RWPE1 (cell line): ENCODE measurements at regions not wholly inside any gene's neighbourhood (a gene's known extent, or its start where the extent isn't known, plus 50 kb on each side); places are given as distances from the start of the nearest gene placed in this dataset.

Source experiments
- CTCF ChIA-PET: fragments of 350-600 bp; sonication (Branson Sonifier 250); formaldehyde crosslinking; extraction: SDS; loops from one replicate; lab custom pipeline; 2021; lab: Yijun Ruan, JAX
- POLR2A ChIA-PET: fragments of 400-600 bp; formaldehyde crosslinking; extraction: SDS; loops from one replicate; lab custom pipeline; 2020; ENCODE audit warnings: antibody characterized with exemption; ENCODE audit not compliant: low non-redundant PET; lab: Yijun Ruan, JAX
- DNase-seq: peaks from one replicate; pipeline ENCODE4 v3.0.0; 2012; ENCODE audit warnings: low spot score
- H3K27ac ChIP-seq: fragments of 450-650 bp; 2 replicates; pipeline ENCODE4 v1.5.1; 2017
- CTCF ChIP-seq: fragments of 450-650 bp; conservative IDR thresholded peaks from 2 replicates; pipeline ENCODE4 v1.5.1; 2017; ENCODE audit warnings: low read depth, mild to moderate bottlenecking

GRCh38 chr20:63060057-63060991 lies 53.6 kb upstream of the BHLHE23 start:
- ChIA-PET POLR2A (no interaction called here), CTCF (interaction anchor here (0.6 to 1.9 kb wide), 4 partner anchors 120 to 180 kb away, joined by 3 to 5 read pairs (median 3); no protein-coding TSS in a partner anchor)
- H3K27ac ChIP-seq = no peak overlapping the region
- peak; percentile 68 for DNase-seq
- no peak for TF ChIP-seq CTCF

- ChIA-PET POLR2A (no interaction called here), CTCF (interaction anchor here (0.8 to 1.9 kb wide), 2 partner anchors 121 to 164 kb away, joined by 3 to 5 read pairs; no protein-coding TSS in a partner anchor)
- DNase-seq = no peak
- TF ChIP-seq CTCF = no peak
- H3K27ac ChIP-seq = no peak overlapping the region
These were observed 52.9 kb upstream of the BHLHE23 start for GRCh38 chr20:63059684-63060056.

GRCh38 chr20:63058696-63059335 lies 52.1 kb upstream of the BHLHE23 start:
- TF ChIP-seq CTCF = no peak
- no peak for DNase-seq
- ChIA-PET POLR2A (interaction anchor here (0.6 kb wide), 1 partner anchor 525 kb away, joined by 4 read pairs; no protein-coding TSS in a partner anchor), CTCF (interaction anchor here (0.7 to 1.9 kb wide), 3 partner anchors 121 to 236 kb away, joined by 3 to 5 read pairs (median 5); no protein-coding TSS in a partner anchor)
- no peak overlapping the region for H3K27ac ChIP-seq

GRCh38 chr20:63057171-63058117 lies 50.7 kb upstream of the BHLHE23 start:
- ChIA-PET CTCF (interaction anchor here (0.5 to 2.9 kb wide), 23 partner anchors 11 to 249 kb away, joined by 3 to 21 read pairs (median 3); no protein-coding TSS in a partner anchor), POLR2A (no interaction called here)
- no peak for TF ChIP-seq CTCF
- no peak overlapping the region for H3K27ac ChIP-seq
- DNase-seq = no peak

GRCh38 chr20:63056236-63057170 lies 49.7 kb upstream of the BHLHE23 start:
- peak; percentile 58 for DNase-seq
- ChIA-PET POLR2A (no interaction called here), CTCF (interaction anchor here (0.5 to 2.9 kb wide), 35 partner anchors 9 to 924 kb away, joined by 3 to 21 read pairs (median 3); no protein-coding TSS in a partner anchor)
- peak; percentile 99 for TF ChIP-seq CTCF
- no peak overlapping the region for H3K27ac ChIP-seq
